ENCODE measurements at regions not wholly inside any gene's neighbourhood (a gene's known extent, or its start where the extent isn't known, plus 50 kb on each side); places are given as distances from the start of the nearest gene placed in this dataset.
"Not testable (repeated sequence)": the region's sequence is repeated elsewhere in the genome, so short reads cannot be mapped to it uniquely, and the experiment has no call there.

GRCh38 chr6:168795611-168796010 is 354.6 kb downstream of the SMOC2 start:
- not testable (repeated sequence) for TF ChIP-seq SP1 (IDR thresholded peaks at IDR 0.05); BHLHE40 (IDR thresholded peaks at IDR 0.05; ENCODE audit: borderline replicate concordance); ZNF384 (IDR thresholded peaks at IDR 0.05); ELF4 (IDR thresholded peaks at IDR 0.05); FOXA1 (IDR thresholded peaks at IDR 0.05); LEF1 (IDR thresholded peaks at IDR 0.05; ENCODE audit: borderline replicate concordance); FOXK2 (IDR thresholded peaks at IDR 0.05); ARNT (IDR thresholded peaks at IDR 0.05); SUZ12 (IDR thresholded peaks at IDR 0.05); HDGF (IDR thresholded peaks at IDR 0.05; ENCODE audit: borderline replicate concordance)
